OCI-LY7 (cell line): ENCODE measurements at regions not wholly inside any gene's neighbourhood (a gene's known extent, or its start where the extent isn't known, plus 50 kb on each side); places are given as distances from the start of the nearest gene placed in this dataset.

ENCODE experiments used
- BruUV-seq: library from RNA; stranded (reverse); fragments of 400-500 nt; replicated peaks from 2 replicates; lab custom pipeline; 2021; lab: Mats Ljungman, UMichigan
- CTCF ChIA-PET: fragments of 300-600 bp; sonication (Branson Sonifier 250); formaldehyde crosslinking; loops from one replicate; lab custom pipeline; 2022; ENCODE audit warnings: antibody characterized with exemption; ENCODE audit not compliant: unreplicated experiment; lab: Charles Lee
- POLR2A ChIA-PET: fragments of 300-600 bp; sonication (Branson Sonifier 250); formaldehyde crosslinking; loops from one replicate; lab custom pipeline; 2022; ENCODE audit warnings: antibody characterized with exemption; lab: Charles Lee
- DNase-seq: peaks from one replicate; pipeline ENCODE4 v3.0.0-alpha.2; 2015; ENCODE audit warnings: low spot score
- H2AFZ ChIP-seq: fragments of 200-600 bp; sonication (generic), shearing (Covaris generic); 2 replicates; pipeline ENCODE4 v1.6.1; 2014; ENCODE audit warnings: mild to moderate bottlenecking, antibody characterized with exemption, low read length, moderate library complexity
- H3K27ac ChIP-seq: fragments of 200-600 bp; sonication (generic); 2 replicates; pipeline ENCODE4 v1.5.1; 2014; ENCODE audit warnings: mixed run types, low read depth, mild to moderate bottlenecking, moderate library complexity, low read length, inconsistent platforms; ENCODE audit not compliant: poor library complexity, severe bottlenecking
- H3K36me3 ChIP-seq: fragments of 200-600 bp; sonication (generic); 2 replicates; pipeline ENCODE4 v1.6.1; 2014; ENCODE audit warnings: mild to moderate bottlenecking, antibody characterized with exemption, low read length, moderate library complexity, mixed read lengths; ENCODE audit not compliant: insufficient read depth
- H3K4me1 ChIP-seq: fragments of 200-600 bp; sonication (generic); 2 replicates; pipeline ENCODE4 v1.5.1; 2014; ENCODE audit warnings: mild to moderate bottlenecking, low read length; ENCODE audit not compliant: insufficient read depth, poor library complexity, severe bottlenecking
- H3K4me2 ChIP-seq: fragments of 200-600 bp; sonication (generic); 2 replicates; pipeline ENCODE4 v1.6.1; 2014; ENCODE audit warnings: mild to moderate bottlenecking, low read length
- H3K4me3 ChIP-seq: fragments of 200-600 bp; sonication (generic); 2 replicates; pipeline ENCODE4 v1.5.1; 2014; ENCODE audit warnings: mild to moderate bottlenecking, low read depth, low read length; ENCODE audit not compliant: poor library complexity, severe bottlenecking
- H3K79me2 ChIP-seq: fragments of 200-600 bp; sonication (generic); 2 replicates; pipeline ENCODE4 v1.6.1; 2016; ENCODE audit warnings: low read depth, mild to moderate bottlenecking, low read length, moderate library complexity, mixed read lengths; ENCODE audit not compliant: insufficient read depth
- H3K9me2 ChIP-seq: fragments of 200-600 bp; sonication (generic); 2 replicates; pipeline ENCODE4 v1.6.1; 2016; ENCODE audit warnings: mild to moderate bottlenecking, low read length, mixed read lengths; ENCODE audit not compliant: insufficient read depth
- H3K9me3 ChIP-seq: fragments of 200-600 bp; sonication (generic); 2 replicates; pipeline ENCODE4 v1.6.1; 2014; ENCODE audit warnings: mild to moderate bottlenecking, mixed run types, low read length, mixed read lengths
- H4K20me1 ChIP-seq: fragments of 200-600 bp; sonication (generic); 2 replicates; pipeline ENCODE4 v1.6.1; 2014; ENCODE audit warnings: mild to moderate bottlenecking, antibody characterized with exemption, low read length, moderate library complexity, mixed read lengths; ENCODE audit not compliant: insufficient read depth
- EZH2phosphoT487 ChIP-seq: fragments of 200-600 bp; sonication (generic); IDR thresholded peaks from 2 replicates; pipeline ENCODE4 v1.6.1; 2018; ENCODE audit warnings: low read depth, borderline replicate concordance, mild to moderate bottlenecking, mixed run types, antibody characterized with exemption, low read length, moderate library complexity, mixed read lengths
- intact Hi-C: fragments of 100-400 bp; cut with micrococcal nuclease; formaldehyde crosslinking; loops from one replicate; pipeline ENCODE4 v1.10.0; 2022; ENCODE audit not compliant: unreplicated experiment
- TF ChIP-seq, protein P1 (sequence below): fragments of 200-600 bp; sonication (generic); conservative IDR thresholded peaks from 2 replicates; pipeline ENCODE4 v1.5.1; 2014; ENCODE audit warnings: mild to moderate bottlenecking, antibody characterized with exemption, low read length, moderate library complexity, mixed read lengths

DNA sequence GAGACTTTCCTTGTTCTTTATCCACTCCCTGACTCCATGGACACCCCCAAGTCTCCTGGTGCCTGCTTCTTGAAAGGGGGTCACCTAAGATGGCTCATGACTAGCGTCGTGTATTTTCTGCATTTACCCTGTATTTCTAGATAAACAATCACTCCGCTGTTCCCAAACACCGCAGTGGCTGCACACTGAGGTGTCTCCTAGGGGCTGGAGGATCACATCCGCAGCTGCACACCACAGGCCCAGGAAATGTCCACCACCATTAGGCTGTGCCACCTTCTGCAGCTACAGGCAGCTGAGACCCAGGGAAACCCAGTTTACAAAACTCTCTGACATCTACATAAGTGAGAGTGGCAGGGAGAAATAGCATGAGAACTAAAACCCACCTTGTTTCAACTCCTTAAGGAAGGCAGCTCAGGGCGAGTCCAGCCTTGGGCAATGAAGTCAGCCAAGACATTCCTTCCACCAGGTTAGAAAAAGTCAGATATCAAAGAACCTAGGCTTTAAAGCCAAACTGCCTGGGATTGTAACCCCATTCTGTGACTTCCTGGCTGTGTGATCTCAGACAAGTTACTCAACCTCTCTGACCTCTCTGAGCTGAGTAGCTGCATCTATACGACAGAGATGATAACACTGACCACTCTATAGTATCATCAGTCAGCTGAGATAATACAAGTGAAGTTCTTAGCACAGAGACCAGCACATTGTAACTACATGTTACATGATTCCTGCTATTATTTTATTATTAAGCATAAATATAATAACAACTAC, 102.2 kb downstream of the SNX5 start:
- intact Hi-C loops = no loop called here
- Histone ChIP-seq H3K9me3 (no peaks in the 10 kb centered on the region), H3K36me3 (no peaks in the 10 kb centered on the region), H3K79me2 (no peaks in the 10 kb centered on the region), H3K27ac (no peak overlapping the region), H2AFZ (no peak overlapping the region), H4K20me1 (no peaks in the 10 kb centered on the region), H3K9me2 (no peaks in the 10 kb centered on the region), H3K4me2 (no peak overlapping the region), H3K4me3 (no peak overlapping the region), H3K4me1 (peaks cover 5% of the 10 kb centered on the region)
- ChIA-PET POLR2A (interaction anchor here (0.7 to 0.8 kb wide), 2 partner anchors 13 to 292 kb away, joined by 3 to 7 read pairs; no protein-coding TSS in a partner anchor), CTCF (no interaction called here)
- DNase-seq = no peak
- no TSS peak for BruUV-seq
- TF ChIP-seq EZH2phosphoT487 = no peak
- TF ChIP-seq, protein P1, sequence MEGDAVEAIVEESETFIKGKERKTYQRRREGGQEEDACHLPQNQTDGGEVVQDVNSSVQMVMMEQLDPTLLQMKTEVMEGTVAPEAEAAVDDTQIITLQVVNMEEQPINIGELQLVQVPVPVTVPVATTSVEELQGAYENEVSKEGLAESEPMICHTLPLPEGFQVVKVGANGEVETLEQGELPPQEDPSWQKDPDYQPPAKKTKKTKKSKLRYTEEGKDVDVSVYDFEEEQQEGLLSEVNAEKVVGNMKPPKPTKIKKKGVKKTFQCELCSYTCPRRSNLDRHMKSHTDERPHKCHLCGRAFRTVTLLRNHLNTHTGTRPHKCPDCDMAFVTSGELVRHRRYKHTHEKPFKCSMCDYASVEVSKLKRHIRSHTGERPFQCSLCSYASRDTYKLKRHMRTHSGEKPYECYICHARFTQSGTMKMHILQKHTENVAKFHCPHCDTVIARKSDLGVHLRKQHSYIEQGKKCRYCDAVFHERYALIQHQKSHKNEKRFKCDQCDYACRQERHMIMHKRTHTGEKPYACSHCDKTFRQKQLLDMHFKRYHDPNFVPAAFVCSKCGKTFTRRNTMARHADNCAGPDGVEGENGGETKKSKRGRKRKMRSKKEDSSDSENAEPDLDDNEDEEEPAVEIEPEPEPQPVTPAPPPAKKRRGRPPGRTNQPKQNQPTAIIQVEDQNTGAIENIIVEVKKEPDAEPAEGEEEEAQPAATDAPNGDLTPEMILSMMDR = no peak

- Histone ChIP-seq H3K4me1 (peaks cover 26% of the 10 kb centered on the region), H2AFZ (no peak overlapping the region), H3K79me2 (no peaks in the 10 kb centered on the region), H3K9me3 (no peaks in the 10 kb centered on the region), H4K20me1 (no peaks in the 10 kb centered on the region), H3K27ac (no peak overlapping the region), H3K4me3 (no peak overlapping the region), H3K4me2 (no peak overlapping the region), H3K36me3 (no peaks in the 10 kb centered on the region), H3K9me2 (no peaks in the 10 kb centered on the region)
- DNase-seq = no peak
- ChIA-PET POLR2A (interaction anchor here (0.5 kb wide), 1 partner anchor 27 kb away, joined by 4 read pairs; no protein-coding TSS in a partner anchor), CTCF (interaction anchor here (0.6 kb wide), 1 partner anchor 95 kb away, joined by 3 read pairs; no protein-coding TSS in a partner anchor)
- TF ChIP-seq EZH2phosphoT487 = no peak
- TF ChIP-seq, protein P1 = no peak
- BruUV-seq = no TSS peak
- intact Hi-C loops = no loop called here
Observed at GRCh38 chr20:17863577-17864292, 104.9 kb downstream of the SNX5 start.
